GM12864 (cell line): ENCODE measurements at regions not wholly inside any gene's neighbourhood (a gene's known extent, or its start where the extent isn't known, plus 50 kb on each side); places are given as distances from the start of the nearest gene placed in this dataset.

Experiments used
- DNase-seq: peaks from one replicate; pipeline ENCODE4 v3.0.0-alpha.2; 2011; ENCODE audit warnings: low read depth
- H3K4me3 ChIP-seq: 2 replicates; pipeline ENCODE4 v1.5.1; 2011; ENCODE audit warnings: mild to moderate bottlenecking, low read depth, low read length, control low read depth
- CTCF ChIP-seq: IDR thresholded peaks from 2 replicates; pipeline ENCODE4 v1.5.1; 2011; ENCODE audit warnings: low read depth, mild to moderate bottlenecking, moderate library complexity, low read length, control low read depth, inconsistent platforms; ENCODE audit errors: missing control alignments

- no peak overlapping the region for H3K4me3 ChIP-seq
- no peak for TF ChIP-seq CTCF
- DNase-seq = no peak
These were observed 808.6 kb upstream of the ARGLU1 start for GRCh38 chr13:107376341-107377125.

DNA sequence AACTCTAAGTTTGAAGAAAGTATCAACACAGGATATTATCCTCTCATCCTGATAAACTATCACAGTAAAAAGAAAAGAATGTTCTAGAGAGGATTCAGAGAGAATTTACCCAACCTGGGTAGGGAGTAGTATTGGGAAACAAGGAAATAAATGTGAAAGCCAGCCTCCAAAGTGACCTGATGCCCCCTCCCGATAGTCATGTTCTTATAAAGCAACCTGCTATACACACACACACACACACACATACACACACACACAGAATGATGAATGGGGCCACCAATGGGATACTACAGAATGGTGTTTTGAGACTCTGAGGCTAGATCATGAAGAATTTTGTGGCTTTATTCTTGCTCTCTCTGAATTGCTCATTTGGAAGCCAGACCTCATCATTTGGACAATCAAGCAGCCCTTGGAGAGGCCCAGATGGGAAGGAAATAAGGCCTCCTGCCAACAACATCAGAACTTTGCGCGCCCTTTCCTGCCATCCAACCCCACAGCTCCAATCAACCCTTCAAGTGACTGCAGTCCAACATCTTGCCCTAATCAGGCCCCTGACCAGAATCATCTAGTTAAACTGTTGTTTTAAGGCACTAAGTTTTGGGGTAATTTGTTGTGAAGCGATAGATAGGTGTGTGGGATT is 807.9 kb upstream of the ARGLU1 start:
- TF ChIP-seq CTCF = no peak
- no peak for DNase-seq
- H3K4me3 ChIP-seq = no peak overlapping the region

- TF ChIP-seq CTCF = no peak
- no peak overlapping the region for H3K4me3 ChIP-seq
- DNase-seq = no peak
These were observed 806.1 kb upstream of the ARGLU1 start for GRCh38 chr13:107374038-107374437.

DNA sequence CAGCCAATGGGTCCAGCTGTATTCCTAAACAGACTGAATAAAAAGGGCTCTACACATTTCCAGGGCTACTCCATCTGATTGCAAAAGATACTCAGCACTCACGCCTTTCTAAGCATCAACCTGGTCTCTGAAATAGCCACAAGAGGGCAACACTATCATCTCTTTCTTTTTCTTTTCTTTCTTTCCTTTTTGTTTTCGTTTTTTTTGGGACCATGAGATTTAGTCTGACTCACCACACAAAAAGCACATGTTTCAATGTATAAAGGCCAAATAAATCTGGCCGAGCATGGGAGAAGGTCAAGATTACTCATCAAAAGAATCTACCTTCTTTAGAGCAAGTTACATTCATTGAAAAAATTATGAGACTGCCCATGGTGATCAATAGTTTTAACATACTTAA is 805.6 kb upstream of the ARGLU1 start:
- TF ChIP-seq CTCF = peak; percentile 31
- no peak overlapping the region for H3K4me3 ChIP-seq
- DNase-seq = no peak

- DNase-seq = no peak
- no peak for TF ChIP-seq CTCF
- H3K4me3 ChIP-seq = no peak overlapping the region
These were observed 802.3 kb upstream of the ARGLU1 start for GRCh38 chr13:107370015-107370785.

DNA sequence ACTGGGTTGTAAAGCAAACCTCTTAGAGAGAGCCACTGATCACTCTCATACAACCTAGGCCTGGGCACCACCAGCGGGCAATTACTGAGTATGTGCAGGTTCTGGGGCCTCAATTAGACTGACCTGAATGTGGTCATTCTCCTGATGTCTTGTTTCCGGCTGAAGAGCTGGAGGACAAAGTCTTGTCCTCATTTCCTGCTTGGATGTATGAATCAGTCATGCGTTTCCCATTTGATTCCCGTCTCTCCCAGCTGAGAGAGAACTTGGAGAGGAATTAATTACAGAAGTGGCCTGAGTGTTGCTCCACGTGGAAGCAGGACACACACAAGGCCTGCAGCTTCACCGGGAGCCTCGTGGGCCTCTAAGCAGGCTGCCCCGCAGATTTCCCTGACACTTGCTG is 799.3 kb upstream of the ARGLU1 start:
- no peak for DNase-seq

More for the DNA sequence above, 799.3 kb upstream of the ARGLU1 start:
- TF ChIP-seq CTCF = no peak
- H3K4me3 ChIP-seq = no peak overlapping the region
